GM12873 (cell line): ENCODE measurements at regions not wholly inside any gene's neighbourhood (a gene's known extent, or its start where the extent isn't known, plus 50 kb on each side); places are given as distances from the start of the nearest gene placed in this dataset.

Source experiments
- TF ChIP-seq, protein P1 (sequence below): IDR thresholded peaks from 2 replicates; pipeline ENCODE4 v1.5.1; 2012; ENCODE audit warnings: low read depth, mild to moderate bottlenecking, moderate library complexity, low read length, control low read depth; ENCODE audit not compliant: insufficient read depth; ENCODE audit errors: missing control alignments

DNA sequence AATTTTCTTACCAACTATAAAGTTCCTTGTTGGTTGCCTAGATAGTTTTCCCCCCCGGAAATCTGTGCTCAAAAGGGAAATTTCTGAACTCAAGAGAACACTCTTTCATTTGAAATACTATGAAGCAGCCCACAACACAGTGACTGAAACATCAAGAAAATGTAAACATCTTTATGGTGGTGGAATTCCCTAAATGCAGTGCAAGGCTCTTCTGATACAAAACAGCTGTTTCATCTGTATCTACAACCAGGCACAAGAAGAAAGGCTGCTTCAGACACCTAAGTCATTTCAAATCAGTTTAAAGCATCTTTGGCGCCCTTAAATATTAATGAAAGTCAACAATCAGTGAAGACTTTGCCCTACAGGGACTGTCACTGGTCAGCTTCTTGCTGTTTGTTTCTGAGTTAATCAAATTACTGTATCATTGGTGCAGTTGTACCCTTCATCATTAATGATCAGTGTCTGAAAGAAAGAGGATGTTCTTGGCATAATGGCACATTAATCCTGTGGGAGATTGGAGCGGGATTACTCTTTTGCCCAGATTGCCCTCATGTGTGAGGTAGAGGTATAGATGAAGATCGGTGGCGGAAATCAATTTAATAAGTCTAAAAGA, 947.0 kb downstream of the NR2F1-AS1 start:
- TF ChIP-seq, protein P1, sequence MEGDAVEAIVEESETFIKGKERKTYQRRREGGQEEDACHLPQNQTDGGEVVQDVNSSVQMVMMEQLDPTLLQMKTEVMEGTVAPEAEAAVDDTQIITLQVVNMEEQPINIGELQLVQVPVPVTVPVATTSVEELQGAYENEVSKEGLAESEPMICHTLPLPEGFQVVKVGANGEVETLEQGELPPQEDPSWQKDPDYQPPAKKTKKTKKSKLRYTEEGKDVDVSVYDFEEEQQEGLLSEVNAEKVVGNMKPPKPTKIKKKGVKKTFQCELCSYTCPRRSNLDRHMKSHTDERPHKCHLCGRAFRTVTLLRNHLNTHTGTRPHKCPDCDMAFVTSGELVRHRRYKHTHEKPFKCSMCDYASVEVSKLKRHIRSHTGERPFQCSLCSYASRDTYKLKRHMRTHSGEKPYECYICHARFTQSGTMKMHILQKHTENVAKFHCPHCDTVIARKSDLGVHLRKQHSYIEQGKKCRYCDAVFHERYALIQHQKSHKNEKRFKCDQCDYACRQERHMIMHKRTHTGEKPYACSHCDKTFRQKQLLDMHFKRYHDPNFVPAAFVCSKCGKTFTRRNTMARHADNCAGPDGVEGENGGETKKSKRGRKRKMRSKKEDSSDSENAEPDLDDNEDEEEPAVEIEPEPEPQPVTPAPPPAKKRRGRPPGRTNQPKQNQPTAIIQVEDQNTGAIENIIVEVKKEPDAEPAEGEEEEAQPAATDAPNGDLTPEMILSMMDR: no peak

DNA sequence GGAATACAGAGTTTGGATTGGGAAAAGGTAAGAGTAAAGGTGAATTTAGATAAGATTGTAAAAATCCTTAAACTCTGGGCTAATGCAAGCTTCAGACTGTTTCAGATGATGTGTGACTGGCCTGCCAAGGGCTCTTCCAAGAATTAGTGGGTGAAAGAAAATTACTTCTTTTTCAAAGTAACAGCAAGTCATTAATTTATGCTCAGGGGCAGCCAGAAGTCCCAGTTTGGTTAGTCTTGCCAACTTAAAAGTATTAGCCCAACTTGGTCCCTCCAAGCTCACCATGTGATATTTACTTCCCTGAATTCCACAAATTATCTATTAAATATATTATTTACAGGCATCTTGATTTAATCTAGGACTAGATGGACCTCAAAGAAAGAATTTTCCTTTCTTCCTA, 947.8 kb downstream of the NR2F1-AS1 start:
- TF ChIP-seq, protein P1: no peak

DNA sequence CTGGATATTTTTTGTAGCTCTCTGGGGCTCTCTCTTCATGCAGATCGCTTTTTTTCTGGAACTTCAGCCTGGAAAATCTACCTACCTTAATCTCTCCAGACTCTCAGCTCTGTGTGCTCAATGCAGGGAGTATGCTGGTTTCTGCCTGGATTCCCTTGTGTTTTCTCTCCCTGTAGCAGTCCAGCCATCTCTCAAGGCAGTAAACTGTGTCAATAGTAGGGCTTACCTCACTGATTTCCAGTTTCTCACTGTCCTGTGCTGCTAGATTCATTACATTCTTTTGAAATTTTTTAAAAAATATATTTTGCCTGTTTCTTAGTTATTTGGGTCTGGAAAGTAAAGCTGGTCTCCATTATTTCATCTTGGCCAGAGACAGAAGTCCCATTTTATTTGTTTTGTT, 951.4 kb downstream of the NR2F1-AS1 start:
- TF ChIP-seq, protein P1: no peak

DNA sequence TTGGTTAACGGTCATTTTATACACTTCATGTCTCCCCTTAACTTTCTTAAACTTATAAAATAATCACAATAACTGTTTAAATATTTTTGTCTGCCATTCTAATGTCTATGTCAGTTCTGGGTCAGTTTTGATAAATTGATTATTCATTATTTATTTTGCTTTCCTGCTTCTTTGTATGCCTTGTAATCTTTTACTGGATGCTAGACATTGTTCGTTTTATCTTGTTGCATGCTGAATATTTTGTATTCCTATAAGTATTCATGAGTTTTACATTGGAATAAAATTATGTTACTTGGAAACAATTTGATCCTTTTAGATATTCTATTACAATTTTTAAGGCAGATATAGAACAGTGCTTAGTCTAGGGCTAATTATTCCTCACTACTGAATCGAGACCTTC, 952.0 kb downstream of the NR2F1-AS1 start:
- TF ChIP-seq, protein P1: no peak

DNA sequence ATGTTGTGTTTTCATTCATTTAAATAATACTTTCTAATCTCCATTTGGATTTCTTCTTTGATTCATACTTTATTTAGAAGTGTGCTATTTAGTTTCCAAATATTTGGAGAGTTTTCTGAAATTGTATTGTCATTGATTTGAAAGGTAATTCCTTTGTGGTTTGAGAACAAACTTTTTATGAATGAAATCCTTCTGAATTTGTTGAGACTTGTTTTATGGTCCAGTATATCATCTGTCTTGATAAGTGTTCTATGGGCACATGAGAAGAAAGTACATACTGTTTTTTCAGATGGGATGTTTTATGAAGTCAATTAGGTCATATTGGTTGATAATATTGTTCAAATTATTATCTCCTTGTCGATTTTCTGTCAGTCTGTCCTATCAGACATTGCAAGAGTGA, 953.8 kb downstream of the NR2F1-AS1 start:
- TF ChIP-seq, protein P1: no peak

DNA sequence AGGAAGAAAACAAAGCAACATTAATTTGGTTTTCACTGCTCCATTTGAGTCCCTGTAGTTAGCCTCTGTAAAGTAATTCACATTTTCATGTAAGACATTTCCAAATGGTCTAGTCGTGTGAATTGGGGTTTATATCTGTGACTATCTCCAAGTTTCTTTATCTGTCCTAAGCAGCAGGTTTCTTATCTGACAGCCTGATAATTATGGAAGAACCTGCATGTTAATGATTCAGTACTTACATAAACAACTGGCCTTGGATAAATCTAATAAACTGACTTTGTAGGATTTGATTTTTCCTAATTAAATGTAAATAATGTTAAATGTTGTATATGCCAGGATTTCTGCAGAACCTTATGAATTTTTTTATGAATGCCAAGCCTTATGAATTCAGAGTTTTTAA, 964.9 kb downstream of the NR2F1-AS1 start:
- TF ChIP-seq, protein P1: no peak

DNA sequence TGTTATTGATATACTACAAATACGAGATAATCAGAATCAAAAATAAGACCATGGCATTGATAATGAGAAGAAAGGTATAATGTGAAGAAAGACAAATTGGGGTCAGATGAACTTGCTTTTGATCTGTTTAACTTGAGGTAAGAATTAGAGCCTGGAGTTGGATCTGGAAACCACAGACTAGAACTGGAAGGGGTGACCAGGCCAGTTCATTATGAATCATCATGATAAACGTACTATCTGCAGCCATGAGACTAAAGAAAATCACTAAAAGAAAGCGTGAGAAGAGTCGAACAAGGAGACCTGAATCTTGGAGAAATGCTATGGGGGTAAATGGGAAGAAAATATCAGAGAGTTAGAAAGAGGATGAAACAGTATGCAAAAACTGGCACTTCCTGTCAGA, 967.5 kb downstream of the NR2F1-AS1 start:
- TF ChIP-seq, protein P1: no peak
